Tibial nerve (tissue), 4 donors: ENCODE measurements at regions not wholly inside any gene's neighbourhood (a gene's known extent, or its start where the extent isn't known, plus 50 kb on each side); places are given as distances from the start of the nearest gene placed in this dataset.

Experiments used
- CTCF ChIP-seq, 5 experiments: fragments of 200-600 bp in 3 of 5; fragments of 450-650 bp in 2 of 5; sonication (generic) in 3 of 5; IDR thresholded peaks; one replicate each; pipeline ENCODE4 v1.5.1; 2016 to 2019; ENCODE audit warnings: antibody characterized with exemption in 5 of 5, mild to moderate bottlenecking in 3 of 5, moderate library complexity in 2 of 5
- EP300 ChIP-seq, 2 donors: sonication (generic); formaldehyde crosslinking; IDR thresholded peaks; one replicate each; pipeline ENCODE4 v1.6.1; 2017; ENCODE audit warnings: antibody characterized with exemption in 2 of 2, mild to moderate bottlenecking in 1 of 2
- POLR2A ChIP-seq, 2 donors: fragments of 450-650 bp; IDR thresholded peaks; one replicate each; pipeline ENCODE4 v1.6.1; 2017; ENCODE audit warnings: antibody characterized with exemption in 2 of 2, mild to moderate bottlenecking in 2 of 2, moderate library complexity in 2 of 2

DNA sequence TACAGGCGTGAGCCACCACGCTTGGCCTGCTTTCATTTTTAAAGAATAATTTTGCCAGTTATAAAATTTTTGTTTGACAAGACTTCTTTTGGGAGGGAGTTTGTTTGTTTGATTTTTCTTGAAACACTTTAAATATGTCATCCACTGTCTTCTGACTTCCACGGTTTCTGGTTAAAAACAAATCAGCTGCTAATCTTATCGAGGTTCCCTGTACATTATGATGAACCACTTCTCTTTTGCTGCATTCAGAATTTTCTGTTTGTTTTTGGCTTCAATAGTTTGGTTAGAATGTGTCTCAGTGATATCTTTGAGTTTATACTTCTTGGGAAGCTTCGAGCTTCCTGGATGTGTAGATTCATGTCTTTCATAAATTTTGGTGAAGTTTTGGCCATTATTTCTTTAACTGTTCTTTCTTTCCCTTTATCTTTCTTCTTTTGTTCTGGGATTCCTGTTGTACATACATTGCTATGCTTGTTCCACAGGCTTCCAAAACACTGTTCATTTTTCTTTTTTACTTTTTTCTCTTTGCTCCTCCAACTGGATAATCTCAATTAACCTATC lies 60.8 kb downstream of the MSX2 start:
- TF ChIP-seq CTCF (IDR thresholded peaks at IDR 0.05) (no peak), POLR2A (IDR thresholded peaks at IDR 0.05) (no peak), EP300 (IDR thresholded peaks at IDR 0.05) (no peak)
